HG02759 (cell line): ENCODE measurements at regions not wholly inside any gene's neighbourhood (a gene's known extent, or its start where the extent isn't known, plus 50 kb on each side); places are given as distances from the start of the nearest gene placed in this dataset.

ENCODE experiments used
- ATAC-seq: cut with Tn5 transposase; IDR thresholded peaks from one replicate; pipeline ENCODE4 v1.9.1; 2021; ENCODE audit warnings: mild to moderate bottlenecking, moderate library complexity; ENCODE audit not compliant: unreplicated experiment

GRCh38 chr2:6443061-6443823 is 422.5 kb downstream of the CMPK2 start:
- no peak for ATAC-seq

- ATAC-seq = no peak
Observed at GRCh38 chr2:6444514-6444913, 421.2 kb downstream of the CMPK2 start.

GRCh38 chr2:6445156-6445555 is 420.6 kb downstream of the CMPK2 start:
- no peak for ATAC-seq

DNA sequence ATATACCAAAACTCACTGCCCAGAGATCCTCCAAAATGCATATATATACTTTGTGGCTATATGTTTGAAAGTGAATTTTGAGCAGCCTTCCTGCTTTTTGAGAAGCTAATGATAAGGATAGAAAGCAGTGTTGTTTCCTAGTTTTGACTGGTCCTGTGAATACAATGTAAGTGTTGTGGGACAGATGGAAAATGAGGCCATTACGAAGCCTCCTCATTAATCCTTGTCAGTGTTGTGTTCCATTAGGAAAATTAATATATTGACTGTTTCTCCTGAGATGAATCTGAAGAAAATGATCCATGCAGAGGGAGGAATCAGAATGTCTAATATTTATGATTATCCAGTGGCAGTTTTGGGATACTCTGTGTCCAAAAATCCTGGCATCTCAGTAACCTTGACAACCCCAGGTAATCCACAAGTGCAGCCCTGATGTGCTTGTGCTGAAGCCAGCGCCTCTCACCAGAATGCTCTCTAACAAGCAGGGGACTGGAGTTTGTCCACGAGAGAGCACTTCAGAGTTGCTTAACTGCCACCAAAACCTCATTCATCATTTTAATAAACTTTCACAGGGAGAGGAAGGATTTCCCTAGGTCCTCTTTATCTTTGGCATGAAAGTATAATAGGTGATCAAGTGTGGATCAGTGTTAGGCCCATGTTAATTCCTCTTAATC is 418.6 kb downstream of the CMPK2 start:
- no peak for ATAC-seq

DNA sequence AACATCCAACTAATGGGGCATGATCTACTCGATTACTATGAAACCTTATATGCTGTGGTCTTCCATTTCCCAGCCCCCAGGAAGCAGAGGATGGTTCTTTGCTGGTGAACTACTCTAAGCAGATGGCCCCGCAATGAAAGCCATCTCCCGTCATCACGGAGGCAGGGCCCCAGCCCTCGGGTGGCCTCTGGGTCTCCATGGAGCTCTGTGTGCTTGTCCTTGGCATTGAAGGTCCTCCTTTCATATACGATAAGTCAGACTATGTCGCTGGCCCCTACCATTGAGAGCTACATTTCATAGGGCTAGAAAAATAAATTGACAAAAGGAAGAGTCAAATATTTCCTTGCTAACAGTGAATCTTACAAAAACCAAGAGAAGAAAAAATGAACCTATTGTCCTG is 416.8 kb downstream of the CMPK2 start:
- no peak for ATAC-seq

DNA sequence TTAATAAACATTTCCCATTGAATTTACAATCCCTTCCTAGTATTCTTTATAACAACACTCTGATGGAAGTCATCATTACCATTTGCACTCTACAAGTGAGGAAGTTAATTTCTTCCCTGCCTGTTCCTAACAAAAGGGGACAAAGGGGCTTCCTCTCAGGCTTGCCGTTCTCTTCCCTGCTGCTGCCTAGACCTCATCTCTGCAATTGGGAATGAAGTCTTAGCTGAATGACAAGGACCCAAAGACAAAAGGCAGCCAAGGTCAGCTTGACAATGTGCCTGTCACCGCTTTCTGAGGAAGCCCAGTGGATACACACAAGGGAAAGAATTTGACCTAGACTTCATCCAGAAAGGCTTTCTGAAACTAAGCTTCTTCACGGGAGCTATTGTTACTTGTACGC is 416.4 kb downstream of the CMPK2 start:
- no peak for ATAC-seq

- no peak for ATAC-seq
Observed at GRCh38 chr2:6452702-6453481, 412.8 kb downstream of the CMPK2 start.

DNA sequence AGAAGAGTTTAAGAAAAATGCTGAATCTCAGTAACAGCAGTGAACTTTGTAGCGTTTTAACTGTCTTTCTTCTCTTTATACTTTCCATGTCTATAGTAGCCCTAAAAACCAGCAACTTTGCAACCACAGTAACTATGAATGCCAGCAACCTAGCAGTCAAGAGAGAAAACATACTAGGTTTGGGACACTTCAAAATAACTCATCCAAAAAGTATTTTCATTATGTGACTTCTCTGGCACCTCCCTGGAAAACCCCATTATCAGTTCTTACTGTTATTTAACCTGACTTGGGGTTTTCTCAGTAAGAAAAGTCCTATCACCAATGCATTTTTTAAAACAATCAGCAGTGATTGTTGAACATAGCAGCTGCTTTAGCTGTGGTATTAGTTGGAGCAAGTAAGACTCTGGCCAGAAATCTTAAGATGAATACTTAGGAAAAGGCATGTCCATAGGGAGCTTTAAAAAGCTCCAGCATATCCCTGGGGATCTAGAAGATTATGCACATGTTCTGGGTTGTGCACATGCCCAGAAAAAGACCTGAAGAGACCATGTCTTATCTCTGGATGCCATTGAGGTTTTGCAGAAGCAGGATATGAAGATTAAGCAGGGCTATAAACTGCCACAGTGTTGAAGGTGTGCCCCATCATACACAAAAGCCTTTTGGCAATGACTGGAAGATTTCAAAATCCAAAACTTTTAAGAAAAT is 411.3 kb downstream of the CMPK2 start:
- no peak for ATAC-seq

- ATAC-seq = no peak
Observed at GRCh38 chr2:6459138-6459537, 406.6 kb downstream of the CMPK2 start.

DNA sequence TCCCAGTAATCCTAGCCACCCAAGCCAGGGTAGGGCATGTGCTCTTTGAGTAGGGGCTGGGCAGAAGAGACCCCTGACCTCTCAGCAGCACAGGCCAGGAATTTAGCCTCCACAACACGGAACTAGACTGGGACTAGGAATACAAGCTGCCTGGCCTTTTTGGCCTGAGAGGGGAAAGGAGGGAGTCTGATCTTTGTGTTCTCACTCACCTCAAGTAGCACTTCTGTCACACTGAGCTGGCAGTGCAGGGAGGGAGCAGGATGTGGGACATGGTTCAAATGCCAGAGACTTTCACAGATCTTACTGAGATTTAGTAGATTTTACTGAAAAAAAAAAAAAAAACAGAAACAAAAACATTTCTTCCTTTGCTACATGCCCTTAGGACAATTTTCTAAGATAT is 395.2 kb downstream of the CMPK2 start:
- ATAC-seq = no peak

DNA sequence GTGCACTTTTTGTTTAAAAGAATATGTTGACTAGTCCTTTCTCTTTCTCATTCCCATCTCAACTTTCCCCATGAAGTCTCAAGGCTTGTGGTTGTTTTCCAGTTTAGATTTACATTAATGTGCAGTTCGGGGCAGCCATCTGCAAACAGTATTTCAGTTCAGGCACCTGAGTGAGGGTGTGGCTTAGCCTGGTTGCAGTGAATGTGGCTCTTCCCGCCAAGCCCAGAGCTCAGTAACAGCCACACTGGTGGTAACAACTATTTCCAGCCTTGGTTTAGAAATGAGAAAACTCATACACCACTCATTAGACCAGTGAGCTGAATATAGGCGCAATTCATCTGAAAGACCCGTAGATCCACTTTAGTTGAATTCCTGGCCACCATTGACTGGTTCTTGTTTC is 394.3 kb downstream of the CMPK2 start:
- no peak for ATAC-seq

DNA sequence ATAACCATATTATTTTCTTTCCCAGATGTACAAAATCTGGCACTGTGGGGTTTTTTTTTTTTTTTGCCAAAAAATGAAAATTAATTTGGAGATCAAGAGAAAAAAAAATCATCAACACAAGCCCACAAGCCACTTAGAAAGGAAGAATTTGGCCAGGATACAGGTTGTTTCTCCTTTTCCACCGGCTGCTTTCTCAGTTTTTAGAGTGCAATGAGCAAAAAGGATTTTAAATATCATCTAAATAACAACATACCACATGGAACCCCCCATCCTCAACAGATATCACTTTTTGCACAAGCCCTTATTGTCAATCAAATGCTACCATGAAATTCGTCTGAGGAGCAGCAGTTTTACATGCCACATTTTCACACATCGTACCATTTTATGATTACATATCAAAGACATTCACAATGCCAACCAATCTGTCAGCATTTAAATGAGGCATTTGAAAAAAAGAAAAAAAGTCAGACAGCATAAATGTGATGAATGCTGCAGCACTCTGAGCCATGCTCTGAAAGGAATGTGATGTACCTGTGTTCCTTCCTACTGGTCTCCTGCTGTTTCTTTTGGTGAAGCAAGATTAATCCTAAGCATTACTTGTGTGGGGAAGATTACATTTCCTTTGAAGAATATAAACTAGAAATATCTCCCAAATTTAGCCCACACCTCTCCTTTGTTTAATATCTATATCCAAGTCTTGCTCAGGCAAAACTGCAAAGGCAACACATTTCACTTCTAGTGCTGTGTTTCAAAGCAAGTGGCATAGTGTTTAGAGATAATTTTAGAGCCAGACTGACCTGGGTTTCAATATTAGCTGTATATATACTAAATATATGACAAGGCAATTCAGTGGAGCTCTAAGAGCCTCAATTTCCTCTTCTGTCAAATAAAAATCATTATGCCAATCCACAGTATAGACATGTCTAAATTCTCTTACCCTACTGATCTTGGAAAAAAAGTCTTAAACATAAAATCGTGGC is 391.3 kb downstream of the CMPK2 start:
- ATAC-seq = peak; percentile 38

GRCh38 chr2:6475155-6475940 is 390.4 kb downstream of the CMPK2 start:
- peak; percentile 70 for ATAC-seq

GRCh38 chr2:6480514-6480913 is 385.2 kb downstream of the CMPK2 start:
- no peak for ATAC-seq

- ATAC-seq = no peak
Observed at GRCh38 chr2:6482256-6482655, 383.5 kb downstream of the CMPK2 start.

DNA sequence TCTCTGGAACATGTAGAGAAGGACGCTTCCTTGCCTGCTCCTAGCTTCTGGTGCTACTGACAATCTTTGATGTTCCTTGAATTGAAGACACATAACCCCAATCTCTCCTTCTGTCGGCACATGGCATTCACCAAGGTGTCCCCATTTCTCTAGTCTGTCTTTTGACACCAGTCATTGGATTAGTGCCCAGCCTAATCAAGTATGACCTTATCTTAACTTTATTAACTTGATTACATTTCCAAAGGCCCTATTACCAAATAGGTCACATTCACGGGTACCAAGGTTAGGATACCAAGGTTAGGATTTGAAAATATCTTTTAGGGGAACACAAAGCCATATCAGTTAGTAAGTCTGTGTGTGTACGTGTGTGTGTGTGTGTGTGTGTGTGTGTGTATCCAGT is 377.9 kb downstream of the CMPK2 start:
- ATAC-seq = no peak

DNA sequence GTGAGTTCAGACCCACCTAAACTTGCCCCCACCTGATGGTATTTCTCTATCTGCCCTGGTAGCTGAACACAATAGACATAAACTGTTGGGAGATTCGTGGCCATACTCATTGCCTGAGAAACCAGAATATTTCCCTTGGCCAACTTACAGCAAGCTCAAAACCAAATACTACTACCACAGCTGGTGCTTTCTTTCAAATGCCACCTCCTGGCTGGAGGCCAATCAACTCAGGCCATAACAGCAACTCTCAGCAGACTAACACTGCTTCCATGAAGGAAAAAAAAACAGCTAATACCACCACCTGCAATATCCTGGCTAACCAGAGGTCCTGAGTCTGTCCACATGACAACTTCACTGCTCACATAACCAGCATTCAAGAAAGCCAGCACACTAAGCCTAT is 373.1 kb downstream of the CMPK2 start:
- ATAC-seq = no peak

DNA sequence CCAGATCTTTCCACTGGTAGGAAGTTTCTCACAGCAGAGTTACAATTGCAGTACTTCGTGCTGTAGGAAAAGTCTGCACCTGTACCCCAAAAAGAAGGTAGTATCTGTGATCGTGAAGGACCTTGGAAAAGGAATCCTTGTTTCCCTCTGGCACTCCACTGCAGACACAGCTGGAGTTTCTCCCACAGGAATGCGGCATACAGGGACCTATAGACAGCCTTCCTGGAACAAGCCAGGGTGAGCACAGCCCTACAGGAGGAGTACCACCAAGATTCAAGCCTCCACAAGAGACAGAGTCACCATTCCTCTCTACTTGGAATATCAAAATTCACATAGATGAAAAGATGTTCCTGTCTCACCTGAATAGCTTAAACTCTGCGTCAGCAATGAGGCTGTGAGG is 372.4 kb downstream of the CMPK2 start:
- ATAC-seq = no peak

DNA sequence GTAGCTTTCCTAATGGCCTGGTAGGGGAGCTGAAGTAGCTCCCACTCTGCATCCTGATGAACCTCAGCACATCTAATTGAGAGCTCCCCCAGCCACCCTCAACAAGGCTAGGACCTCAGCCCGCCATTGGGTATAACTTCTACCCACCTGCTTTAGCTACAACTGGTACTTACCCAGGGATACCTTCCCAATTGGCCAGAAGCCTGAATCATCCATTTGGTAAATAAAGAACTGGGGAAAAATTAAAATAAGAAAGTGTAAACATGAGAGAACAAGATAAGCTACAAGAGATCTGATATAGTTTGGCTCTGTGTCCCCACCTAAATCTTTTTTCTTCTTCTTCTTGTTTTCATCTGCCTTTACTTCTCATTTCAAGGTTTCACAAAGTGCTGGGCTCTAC is 372.0 kb downstream of the CMPK2 start:
- no peak for ATAC-seq
